GM12874 (cell line): ENCODE measurements at regions not wholly inside any gene's neighbourhood (a gene's known extent, or its start where the extent isn't known, plus 50 kb on each side); places are given as distances from the start of the nearest gene placed in this dataset.

ENCODE experiments used
- TF ChIP-seq, protein P1 (sequence below): IDR thresholded peaks from 2 replicates; pipeline ENCODE4 v1.5.1; 2011; ENCODE audit warnings: low read depth, mild to moderate bottlenecking, control low read depth, low read length, moderate library complexity; ENCODE audit not compliant: insufficient read depth

DNA sequence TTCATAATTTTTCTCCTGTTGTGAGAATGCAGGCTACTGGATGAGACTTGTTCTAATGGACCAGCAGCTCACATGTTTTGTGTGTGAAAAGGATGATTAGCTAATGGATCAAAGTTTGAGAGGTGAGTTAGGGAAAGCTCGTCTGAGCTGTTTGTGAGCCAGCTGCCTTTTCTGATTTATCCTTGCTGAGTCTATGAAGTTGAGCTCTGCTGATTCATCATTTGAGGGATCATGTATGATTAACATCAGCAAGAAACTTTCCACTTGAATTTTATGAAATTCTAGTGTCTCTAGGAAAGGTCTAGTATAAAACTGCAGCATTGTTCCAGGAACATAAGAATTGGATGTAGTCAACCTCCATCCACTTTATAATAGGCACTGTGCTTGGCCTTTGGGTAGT is 698.7 kb downstream of the NTRK3 start:
- TF ChIP-seq, protein P1, sequence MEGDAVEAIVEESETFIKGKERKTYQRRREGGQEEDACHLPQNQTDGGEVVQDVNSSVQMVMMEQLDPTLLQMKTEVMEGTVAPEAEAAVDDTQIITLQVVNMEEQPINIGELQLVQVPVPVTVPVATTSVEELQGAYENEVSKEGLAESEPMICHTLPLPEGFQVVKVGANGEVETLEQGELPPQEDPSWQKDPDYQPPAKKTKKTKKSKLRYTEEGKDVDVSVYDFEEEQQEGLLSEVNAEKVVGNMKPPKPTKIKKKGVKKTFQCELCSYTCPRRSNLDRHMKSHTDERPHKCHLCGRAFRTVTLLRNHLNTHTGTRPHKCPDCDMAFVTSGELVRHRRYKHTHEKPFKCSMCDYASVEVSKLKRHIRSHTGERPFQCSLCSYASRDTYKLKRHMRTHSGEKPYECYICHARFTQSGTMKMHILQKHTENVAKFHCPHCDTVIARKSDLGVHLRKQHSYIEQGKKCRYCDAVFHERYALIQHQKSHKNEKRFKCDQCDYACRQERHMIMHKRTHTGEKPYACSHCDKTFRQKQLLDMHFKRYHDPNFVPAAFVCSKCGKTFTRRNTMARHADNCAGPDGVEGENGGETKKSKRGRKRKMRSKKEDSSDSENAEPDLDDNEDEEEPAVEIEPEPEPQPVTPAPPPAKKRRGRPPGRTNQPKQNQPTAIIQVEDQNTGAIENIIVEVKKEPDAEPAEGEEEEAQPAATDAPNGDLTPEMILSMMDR, result no peak

DNA sequence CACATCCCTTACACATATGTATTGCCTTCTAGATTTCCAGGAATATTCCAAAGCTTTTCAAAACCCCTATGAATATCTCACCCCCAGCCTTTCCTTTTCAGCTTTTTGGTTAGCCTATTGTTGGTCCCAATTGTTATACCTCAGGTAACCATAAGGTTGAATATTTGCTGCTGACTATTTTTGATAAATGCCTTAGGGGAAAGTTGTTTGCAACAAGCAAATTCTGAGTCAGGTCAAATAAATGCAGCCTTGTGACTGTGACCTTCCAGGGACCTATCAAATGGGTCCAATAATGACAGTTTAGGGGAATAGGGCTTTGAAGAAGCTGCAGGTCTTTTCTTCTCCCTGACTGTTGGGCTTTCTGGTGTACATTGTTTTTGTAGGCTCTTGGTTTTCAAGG is 699.7 kb downstream of the NTRK3 start:
- TF ChIP-seq, protein P1, result no peak

DNA sequence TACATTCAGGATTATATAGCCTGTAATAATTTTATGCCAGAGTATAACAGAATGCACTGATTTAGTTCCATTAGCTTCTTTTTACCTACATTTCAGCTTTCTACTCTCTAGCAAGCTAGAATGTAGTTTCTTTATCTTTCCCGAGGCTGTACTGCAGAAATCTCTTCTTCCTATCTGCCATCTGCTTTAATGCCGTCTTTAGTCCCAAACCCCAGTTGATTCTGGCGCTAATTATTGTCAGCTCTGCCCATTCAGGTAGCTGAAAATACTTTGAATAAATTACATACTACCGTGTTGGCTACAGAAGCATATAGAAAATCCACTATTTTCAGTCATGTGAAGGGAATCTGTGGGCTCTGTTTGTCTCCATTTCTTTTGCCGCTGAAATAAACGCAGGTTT is 706.7 kb downstream of the NTRK3 start:
- TF ChIP-seq, protein P1, result no peak

DNA sequence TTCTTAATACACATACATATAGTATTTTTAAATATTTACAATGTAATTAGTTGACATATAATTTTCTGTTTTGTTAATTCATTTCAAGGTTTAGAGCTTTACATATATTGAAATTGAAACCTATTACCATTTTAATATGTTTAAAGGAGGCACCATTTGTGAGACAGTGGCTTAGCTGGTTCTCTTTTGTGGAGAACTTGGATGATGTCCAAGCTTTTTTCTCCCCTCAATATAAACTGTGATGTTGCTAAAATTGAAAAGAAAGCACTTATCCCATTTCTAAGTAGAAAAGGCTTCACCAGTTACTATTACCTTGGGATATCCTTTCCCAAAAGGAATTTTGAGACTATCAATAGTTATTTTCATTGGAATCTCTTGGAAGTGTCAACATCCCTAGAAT is 707.2 kb downstream of the NTRK3 start:
- TF ChIP-seq, protein P1, result no peak

DNA sequence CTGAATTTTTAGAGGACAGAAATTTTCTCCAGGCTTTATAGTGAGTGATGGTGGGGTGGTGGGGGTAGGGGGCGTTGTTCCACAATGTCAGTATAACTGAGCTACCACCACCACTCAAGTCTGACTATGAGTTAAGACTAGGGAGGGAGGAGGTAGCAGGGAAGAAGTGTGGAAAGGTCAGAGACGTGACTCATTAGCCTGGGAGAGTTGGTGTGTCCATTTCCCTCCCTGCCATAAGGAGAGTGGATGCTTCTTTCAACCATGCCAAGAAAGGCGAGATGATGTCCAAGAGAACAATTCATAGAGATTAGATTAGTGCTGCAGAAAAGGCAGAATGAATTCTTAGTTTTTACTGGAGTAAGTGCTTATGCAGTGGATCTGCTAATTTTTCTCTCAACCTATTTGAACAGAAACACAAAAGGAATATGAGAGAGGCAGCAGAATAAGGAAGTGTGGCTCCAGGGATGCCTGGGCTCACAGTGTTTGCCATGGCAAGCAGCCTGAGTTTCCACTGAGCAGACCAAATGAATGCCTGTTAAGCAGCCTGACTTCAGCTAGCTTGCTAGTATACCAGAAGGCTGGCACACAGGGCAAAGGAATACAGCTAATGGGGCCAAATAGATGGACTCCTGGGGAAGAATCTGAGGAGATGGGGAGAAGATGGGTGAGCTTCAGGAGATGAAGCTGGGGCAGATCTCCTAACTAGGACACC is 708.9 kb downstream of the NTRK3 start:
- TF ChIP-seq, protein P1, result no peak

DNA sequence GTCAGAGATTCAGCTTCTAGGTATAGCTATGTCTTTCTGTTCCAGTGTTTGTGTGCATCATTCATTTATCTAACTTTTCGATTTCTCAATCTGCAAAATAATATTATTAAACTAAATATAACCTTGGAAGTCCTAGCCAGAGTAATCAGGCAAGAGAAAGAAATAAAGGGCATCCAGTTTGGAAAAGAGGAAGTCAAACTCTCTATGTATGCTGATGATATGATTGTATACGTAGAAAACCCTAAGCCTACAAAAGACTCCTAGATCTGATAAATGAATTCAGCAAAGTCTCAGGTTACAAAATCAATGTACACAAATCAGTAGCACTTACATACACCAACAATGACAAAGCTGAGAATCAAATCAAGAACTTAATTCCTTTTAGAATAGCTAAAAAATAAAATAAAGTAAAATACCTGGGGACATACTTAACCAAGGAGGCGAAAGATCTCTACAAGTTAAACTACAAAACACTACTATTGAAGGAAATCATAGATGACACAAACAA is 718.2 kb downstream of the NTRK3 start:
- TF ChIP-seq, protein P1, result no peak

DNA sequence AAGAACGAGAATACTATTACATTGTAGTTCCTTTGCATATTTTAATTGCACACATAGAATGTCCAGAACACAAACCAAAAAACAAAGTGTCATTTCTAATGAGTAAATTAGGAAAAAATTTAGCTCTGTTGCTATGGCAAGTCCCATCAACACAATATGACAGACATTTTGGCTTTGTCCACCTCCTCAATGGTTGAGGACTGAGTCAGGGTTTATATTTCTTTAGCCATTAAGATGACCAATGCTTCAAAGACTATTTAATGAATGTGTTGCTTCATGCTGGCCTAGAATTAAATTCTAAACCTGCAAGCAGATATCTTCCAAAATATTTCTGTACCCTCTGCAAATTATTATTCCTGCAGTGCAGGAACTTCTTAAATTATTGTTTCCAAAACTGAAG is 719.2 kb downstream of the NTRK3 start:
- TF ChIP-seq, protein P1, result no peak

DNA sequence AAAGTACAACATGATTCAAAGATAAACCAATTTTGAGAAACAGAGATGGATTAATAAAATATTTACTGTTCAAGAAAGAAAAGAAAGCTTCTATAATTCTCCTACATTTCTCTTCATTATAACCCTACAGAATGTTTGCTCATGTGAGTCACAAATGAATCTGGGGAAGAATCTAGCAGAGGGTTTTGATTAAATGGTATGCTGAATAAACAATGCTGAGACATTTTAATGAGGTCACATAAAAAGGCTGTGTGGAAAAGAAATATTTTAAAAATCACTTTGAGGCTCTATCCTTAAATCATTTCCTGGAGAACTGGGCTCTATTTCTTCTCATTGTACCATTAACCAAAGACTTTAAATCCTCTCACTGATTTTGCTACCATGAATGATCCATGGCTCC is 727.7 kb downstream of the NTRK3 start:
- TF ChIP-seq, protein P1, result no peak
